ENCODE measurements at regions not wholly inside any gene's neighbourhood (a gene's known extent, or its start where the extent isn't known, plus 50 kb on each side); places are given as distances from the start of the nearest gene placed in this dataset.

DNA sequence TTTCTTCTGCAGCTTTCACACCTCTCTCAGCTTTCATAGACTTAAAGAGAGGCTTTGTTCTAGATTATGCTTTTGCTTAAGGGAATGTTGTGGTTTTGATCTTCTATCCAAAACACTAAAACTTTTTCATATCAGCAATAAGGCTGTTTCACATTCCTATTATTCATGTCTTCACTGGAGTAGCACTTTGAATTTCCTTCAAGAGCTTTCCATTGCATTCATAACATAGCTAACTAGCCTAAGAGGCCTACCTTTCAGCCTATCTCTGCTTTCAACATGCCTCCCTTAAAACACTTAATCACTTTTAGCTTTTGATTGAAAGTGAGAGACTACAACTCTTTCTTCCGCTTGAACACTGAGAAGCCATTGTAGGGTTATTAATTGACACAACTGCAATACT, 1117.0 kb upstream of the PHF14 start:
- no peak for DNase-seq (ENCODE audit: low spot score)

DNA sequence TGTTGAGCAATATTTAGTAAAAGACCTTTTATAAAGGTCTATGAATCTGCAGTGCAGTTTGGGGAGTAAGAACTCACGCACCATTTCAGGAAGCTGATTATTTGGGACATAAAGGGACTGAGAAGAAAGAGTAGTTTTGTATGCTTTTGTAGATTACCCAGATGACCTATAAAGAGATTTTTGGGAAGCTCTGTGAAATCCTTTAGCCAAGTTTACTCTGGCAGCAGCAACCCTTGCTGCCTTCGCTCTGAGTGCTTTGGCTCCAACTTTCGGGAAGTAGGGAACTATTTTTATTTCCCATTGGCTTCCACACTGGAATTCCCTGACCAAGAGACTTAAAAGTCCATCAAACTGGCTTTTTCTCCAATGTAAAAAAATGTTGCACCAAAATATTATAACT, 1110.1 kb upstream of the PHF14 start:
- no peak for DNase-seq (ENCODE audit: low spot score)

- no peak for DNase-seq (ENCODE audit: low spot score)
These were observed 1104.5 kb upstream of the PHF14 start for GRCh38 chr7:9869151-9869550.

DNA sequence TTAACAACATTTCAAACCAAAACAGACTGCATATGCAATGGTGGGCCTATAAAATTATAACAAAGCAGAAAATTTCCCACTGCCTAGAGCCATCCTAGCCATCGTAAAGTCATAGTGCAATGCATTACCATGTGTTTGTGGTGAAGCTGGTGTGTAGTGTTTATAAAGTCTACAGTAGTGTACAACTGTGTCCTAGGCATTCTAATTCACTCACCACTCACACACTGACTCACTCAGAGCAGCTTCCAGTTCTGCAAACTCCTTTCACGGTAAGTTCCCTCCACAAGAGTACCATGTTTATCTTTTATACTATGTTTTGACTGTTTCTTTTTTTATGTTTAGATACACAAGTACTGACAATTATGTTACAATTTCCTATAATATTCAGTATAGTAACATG, 1104.1 kb upstream of the PHF14 start:
- no peak for DNase-seq (ENCODE audit: low spot score)

GRCh38 chr7:9870674-9871073, 1103.0 kb upstream of the PHF14 start:
- no peak for DNase-seq (ENCODE audit: low spot score)

DNA sequence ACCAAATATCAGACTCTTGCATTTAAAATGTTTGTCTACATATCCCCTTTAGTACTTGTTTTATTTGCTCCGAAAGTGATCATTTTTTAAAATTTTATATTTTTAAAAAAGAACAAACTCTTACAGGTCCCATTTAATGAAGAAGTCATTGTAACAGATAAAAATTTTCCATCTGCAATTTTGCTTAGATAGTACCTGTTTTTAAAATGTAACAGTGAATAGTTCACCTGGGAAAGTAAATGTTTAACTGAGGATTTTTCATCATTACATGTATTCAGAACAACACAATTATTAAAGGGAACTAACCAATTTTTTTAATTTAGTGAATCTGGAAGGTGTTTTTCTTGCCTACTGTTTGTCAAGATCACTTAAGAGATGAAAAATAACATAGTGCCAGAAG, 1099.5 kb upstream of the PHF14 start:
- no peak for DNase-seq (ENCODE audit: low spot score)

DNA sequence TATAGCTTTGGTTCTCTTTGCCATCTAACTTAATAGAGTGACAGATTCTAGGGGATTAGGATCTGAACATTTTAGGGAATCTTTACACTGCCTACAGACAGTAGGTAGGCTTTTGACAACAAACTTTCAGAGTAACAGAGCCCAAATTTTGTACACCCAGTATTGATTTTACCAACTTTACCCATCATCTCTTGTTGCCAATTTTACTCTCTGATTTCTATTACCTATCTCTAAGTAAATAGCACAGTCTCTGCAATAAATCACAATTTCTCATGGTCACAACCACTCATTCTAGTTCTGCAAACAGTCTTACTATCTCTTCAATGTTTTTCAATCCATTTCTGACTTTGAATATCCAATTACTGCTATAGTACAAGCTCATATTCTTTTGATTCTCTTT, 1097.6 kb upstream of the PHF14 start:
- DNase-seq (ENCODE audit: low spot score), result no peak

DNA sequence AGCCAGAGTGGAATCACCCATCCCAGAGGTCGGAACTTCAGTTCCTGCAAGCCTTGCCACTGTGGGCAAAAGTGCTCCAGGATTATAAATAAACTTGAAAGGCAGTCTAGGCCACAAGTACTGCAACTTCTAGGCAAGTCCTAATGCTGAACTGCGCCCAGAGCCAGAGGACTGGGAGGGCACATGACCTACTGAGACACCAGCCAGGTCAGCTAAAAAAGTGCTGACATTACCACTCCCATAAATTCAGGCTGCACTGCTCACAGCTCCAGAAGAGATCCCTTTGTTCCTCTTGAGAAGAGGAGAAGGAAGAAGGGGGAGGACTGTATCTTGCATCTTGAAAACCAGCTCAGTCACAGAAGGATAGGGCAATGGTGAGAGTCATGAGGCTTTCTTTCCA, 1084.1 kb upstream of the PHF14 start:
- no peak for DNase-seq (ENCODE audit: low spot score)

DNA sequence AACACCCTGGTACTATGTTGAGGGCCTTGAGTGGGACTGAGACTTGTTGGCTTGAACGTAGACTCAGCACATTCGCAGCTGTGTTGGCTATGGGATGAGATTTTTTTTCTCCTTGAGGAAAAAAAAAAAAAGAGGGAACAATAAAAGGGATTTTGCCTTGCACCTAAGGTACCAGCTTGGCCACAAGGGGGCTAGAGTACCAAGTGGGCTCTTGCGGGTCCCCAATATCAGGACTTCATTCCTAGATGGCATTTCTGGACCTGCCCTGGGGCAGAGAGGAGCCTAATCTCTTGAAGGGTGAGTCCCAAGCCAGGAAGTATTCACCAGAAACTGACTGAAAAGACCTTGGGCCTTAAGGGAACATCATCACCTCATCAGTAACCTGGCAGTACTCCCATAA, 1083.6 kb upstream of the PHF14 start:
- no peak for DNase-seq (ENCODE audit: low spot score)

- no peak for DNase-seq (ENCODE audit: low spot score)
These were observed 1082.6 kb upstream of the PHF14 start for GRCh38 chr7:9891056-9891455.

DNA sequence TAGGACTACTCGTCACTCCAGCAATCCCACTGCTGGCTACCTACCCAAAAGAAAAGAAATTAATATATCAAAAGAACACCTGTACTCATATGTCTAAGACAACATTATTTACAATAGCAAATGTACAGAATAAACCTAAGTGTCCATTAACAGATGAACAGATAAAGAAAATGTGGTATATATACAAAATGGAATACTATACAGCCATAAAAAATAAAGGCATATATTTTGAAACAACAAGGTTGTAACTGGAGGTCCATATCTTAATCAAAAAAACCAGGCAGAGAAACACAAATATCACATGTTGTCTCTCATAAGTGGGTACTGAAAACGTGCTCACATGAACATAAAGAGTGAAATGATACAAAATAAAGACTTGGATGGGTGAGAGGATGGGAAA, 1073.3 kb upstream of the PHF14 start:
- DNase-seq (ENCODE audit: low spot score), result no peak

DNA sequence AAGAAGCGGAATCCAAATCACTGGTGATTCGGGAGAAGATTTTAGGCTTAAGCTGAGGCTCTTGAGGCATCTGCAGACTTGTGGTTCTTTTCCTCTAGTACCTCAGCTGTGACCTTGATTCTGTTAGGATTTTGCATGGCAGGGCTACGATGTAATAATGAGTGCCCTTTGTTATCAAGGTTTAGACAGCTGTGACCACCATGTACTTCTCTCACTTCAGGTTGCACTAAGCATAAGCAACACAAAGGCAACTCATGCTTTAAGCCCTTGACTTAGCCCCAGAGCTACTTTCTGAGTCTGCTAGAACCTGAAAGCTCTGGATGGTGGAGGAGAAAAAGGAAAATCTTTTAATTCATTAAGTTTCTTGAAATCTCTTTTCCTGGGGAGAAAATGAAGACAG, 1052.3 kb upstream of the PHF14 start:
- DNase-seq (ENCODE audit: low spot score), result no peak

DNA sequence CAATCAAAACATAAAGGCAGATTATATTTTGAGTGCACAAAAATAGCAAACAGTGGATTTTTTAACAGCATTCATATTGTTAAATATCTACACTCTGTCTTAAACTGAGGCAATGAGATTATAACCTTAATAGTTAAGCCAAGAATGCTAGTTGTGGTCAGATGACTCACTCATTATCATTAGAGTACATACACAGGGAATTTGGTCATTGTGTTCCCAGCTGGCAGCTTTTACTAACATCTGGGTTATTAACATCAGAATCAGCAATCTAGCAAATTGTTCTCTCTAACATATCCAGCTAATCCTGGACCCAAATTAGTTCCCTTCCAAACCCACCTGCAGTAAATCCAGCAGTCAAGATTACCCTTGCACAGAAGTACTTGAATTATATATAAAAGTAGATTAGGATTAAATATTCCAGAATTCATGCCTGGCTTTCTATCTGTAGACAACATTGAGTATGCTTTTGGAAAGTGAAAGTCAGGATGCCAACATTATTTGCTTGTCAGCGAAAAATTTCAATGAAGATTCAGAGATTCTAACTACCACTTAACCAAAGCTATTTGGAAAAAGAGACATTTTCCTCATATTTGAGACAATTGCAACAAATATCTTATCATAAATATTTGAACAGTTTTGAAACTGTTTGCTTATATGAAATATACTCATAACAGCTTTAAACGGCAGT, 1035.6 kb upstream of the PHF14 start:
- DNase-seq (ENCODE audit: low spot score), result no peak

- DNase-seq (ENCODE audit: low spot score), result no peak
These were observed 1034.5 kb upstream of the PHF14 start for GRCh38 chr7:9939176-9939575.

DNA sequence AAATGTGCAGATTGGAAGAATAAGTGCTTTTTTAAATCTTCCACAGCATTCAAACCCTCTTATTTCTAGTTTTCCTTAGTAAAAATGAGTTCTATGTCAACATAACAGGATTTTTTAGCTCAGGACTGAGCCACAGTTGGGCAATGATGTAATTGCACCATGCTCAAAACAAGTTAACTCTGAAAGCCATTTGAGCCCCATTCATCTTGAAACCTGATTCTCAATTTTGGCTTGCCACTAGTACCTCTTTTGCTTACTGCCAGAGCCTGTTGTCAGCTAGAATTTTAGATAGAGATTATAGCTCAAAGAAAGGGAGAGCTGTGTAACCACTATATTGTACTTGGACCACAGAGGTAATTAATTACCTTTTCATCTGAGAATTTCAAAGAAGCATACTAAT, 1028.5 kb upstream of the PHF14 start:
- no peak for DNase-seq (ENCODE audit: low spot score)

GRCh38 chr7:9945857-9946256, 1027.8 kb upstream of the PHF14 start:
- no peak for DNase-seq (ENCODE audit: low spot score)

DNA sequence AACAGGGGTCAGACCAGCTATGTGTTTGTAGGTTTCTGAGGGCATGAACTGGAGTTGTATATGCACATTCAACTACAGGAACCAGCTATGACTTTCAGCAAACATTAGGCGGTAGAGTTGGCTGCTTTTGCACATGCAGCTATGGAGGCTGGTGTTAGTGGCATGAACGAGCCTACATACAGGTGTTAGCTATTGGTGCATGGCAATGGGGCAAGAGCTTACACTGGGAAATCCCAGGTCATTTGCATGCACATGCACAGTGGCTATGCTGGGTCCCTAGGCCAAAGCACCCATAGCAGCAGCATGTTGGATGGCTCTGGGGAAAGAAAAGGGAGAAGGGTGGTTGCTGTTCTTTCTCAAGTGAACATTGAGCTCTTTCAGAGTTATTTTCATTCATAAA, 1018.5 kb upstream of the PHF14 start:
- no peak for DNase-seq (ENCODE audit: low spot score)

GRCh38 chr7:9958486-9958885, 1015.2 kb upstream of the PHF14 start:
- DNase-seq (ENCODE audit: low spot score), result no peak

DNA sequence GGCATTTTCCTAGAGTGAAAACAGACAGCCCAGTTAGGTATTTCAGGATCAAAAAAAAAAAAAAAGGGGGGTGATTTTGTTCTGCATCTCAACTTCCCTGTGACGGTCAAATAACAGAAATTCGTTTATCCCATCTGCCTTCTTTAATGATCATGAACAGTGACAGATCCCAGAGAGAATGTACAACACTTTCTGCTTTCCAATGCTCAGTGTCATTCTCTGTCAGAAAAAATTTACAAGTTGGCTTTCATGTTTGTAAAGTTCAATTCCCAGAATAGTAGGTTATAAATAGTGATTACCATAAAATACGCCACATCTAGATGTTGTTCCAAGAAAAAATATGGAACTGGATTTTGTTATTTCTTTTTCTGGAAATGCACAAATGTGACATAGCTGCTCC, 1013.2 kb upstream of the PHF14 start:
- DNase-seq (ENCODE audit: low spot score), result no peak

DNA sequence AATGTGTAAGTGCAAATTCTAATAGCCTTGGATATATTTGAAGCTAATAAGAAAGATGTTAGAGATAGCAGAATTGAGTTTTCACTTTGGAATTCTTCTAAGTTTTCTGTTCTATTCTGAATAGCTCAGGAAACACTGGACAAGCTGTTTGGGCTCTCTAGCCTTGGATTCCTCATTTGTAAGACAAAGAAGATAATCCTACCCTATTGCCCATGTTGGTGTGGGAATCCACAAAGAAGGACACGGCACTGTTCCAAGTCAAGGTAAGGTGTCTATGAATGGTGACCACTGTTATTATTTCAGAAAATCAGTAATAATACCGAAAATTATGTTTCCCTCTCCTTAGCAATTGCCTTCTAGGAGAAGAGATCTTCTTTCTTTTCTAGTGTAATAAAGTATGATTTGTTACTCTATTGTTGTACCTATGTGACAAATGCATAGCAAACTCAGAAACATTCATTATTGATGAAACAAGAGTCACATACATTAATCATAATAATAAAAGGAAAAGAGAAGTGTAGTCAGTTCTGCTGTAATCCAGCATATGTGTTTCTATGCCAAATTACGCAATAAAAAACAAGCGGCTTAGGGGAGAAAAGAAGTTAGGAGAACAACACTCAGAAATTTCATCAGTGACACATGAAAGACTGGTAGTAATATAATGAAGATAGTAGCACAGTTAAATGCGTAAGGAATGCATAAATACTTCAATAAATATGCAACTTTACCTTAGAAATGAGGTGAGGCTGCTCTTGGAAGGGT, 1012.3 kb upstream of the PHF14 start:
- DNase-seq (ENCODE audit: low spot score), result no peak

- no peak for DNase-seq (ENCODE audit: low spot score)
These were observed 1010.9 kb upstream of the PHF14 start for GRCh38 chr7:9962742-9963141.

- DNase-seq (ENCODE audit: low spot score), result no peak
These were observed 995.3 kb upstream of the PHF14 start for GRCh38 chr7:9978106-9979064.
